HepG2 (cell line): ENCODE measurements at regions not wholly inside any gene's neighbourhood (a gene's known extent, or its start where the extent isn't known, plus 50 kb on each side); places are given as distances from the start of the nearest gene placed in this dataset.

ENCODE experiments used
- ARNT ChIP-seq: fragments of 450-650 bp; IDR thresholded peaks from 2 replicates; pipeline ENCODE4 v1.6.1; 2017
- CBX5 ChIP-seq: sonication (generic); formaldehyde crosslinking; IDR thresholded peaks from 2 replicates; pipeline ENCODE4 v1.4.0; 2020; ENCODE audit warnings: missing genetic modification reagents, borderline replicate concordance
- CC2D1A ChIP-seq: sonication (generic); formaldehyde crosslinking; IDR thresholded peaks from 2 replicates; pipeline ENCODE4 v1.8.1; 2023; ENCODE audit warnings: mild to moderate bottlenecking, missing genetic modification reagents
- CHD2 ChIP-seq: IDR thresholded peaks from 2 replicates; pipeline ENCODE4 v1.6.1; 2011; ENCODE audit warnings: low read depth, low read length, improper control_type of control experiment
- CTCF ChIP-seq: sonication (generic); formaldehyde crosslinking; IDR thresholded peaks from 2 replicates; pipeline ENCODE4 v1.5.0; 2020; ENCODE audit warnings: mild to moderate bottlenecking, missing genetic modification reagents, moderate library complexity
- E2F1 ChIP-seq: sonication (generic); formaldehyde crosslinking; IDR thresholded peaks from 2 replicates; pipeline ENCODE4 v1.5.0; 2020; ENCODE audit warnings: missing genetic modification reagents
- GLI4 ChIP-seq: sonication (generic); formaldehyde crosslinking; IDR thresholded peaks from 2 replicates; pipeline ENCODE4 v1.5.1; 2020; ENCODE audit warnings: missing genetic modification reagents, mild to moderate bottlenecking, moderate library complexity, borderline replicate concordance
- HDAC6 ChIP-seq: fragments of 200-600 bp; sonication (generic); IDR thresholded peaks from 2 replicates; pipeline ENCODE4 v1.7.0; 2017; ENCODE audit warnings: mild to moderate bottlenecking, antibody characterized with exemption, low read length, low read depth
- HOXA9 ChIP-seq: sonication (generic); formaldehyde crosslinking; IDR thresholded peaks from 2 replicates; pipeline ENCODE4 v1.8.1; 2022; ENCODE audit warnings: missing genetic modification reagents, mild to moderate bottlenecking, moderate library complexity, borderline replicate concordance
- TAF1 ChIP-seq: sonication (generic); formaldehyde crosslinking; IDR thresholded peaks from 2 replicates; pipeline ENCODE4 v1.4.0; 2020; ENCODE audit warnings: missing genetic modification reagents
- ZFAT ChIP-seq: sonication (generic); formaldehyde crosslinking; conservative IDR thresholded peaks from 2 replicates; pipeline ENCODE4 v1.8.1; 2023; ENCODE audit warnings: missing genetic modification reagents, inconsistent platforms
- ZNF629 ChIP-seq: sonication (generic); formaldehyde crosslinking; conservative IDR thresholded peaks from 2 replicates; pipeline ENCODE4 v1.5.0; 2020; ENCODE audit warnings: missing genetic modification reagents

GRCh38 chr2:182595650-182596049 is 120.4 kb upstream of the DNAJC10 start:
- TF ChIP-seq HDAC6 (no peak), CBX5 (CRISPR knock-in tag) (no peak), ZFAT (CRISPR knock-in tag) (no peak), CTCF (CRISPR knock-in tag) (no peak), CC2D1A (CRISPR knock-in tag) (no peak), TAF1 (no peak), ZNF629 (CRISPR knock-in tag) (no peak), E2F1 (CRISPR knock-in tag) (no peak), CHD2 (no peak), HOXA9 (CRISPR knock-in tag) (no peak), ARNT (no peak), GLI4 (CRISPR knock-in tag) (no peak)
